Parathyroid adenoma (tissue), 2 donors: ENCODE measurements at regions not wholly inside any gene's neighbourhood (a gene's known extent, or its start where the extent isn't known, plus 50 kb on each side); places are given as distances from the start of the nearest gene placed in this dataset.

Source experiments
- H2AFZ ChIP-seq: fragments of 300-600 bp; sonication (generic); one replicate; pipeline ENCODE4 v1.7.0; 2017; ENCODE audit warnings: antibody characterized with exemption, mild to moderate bottlenecking
- H3K27ac ChIP-seq: fragments of 300-600 bp; sonication (generic); one replicate; pipeline ENCODE4 v1.7.0; 2017
- H3K27me3 ChIP-seq: fragments of 300-600 bp; sonication (generic); one replicate; pipeline ENCODE4 v1.7.0; 2017; ENCODE audit warnings: low read length; ENCODE audit not compliant: control insufficient read depth, insufficient read depth
- H3K36me3 ChIP-seq: fragments of 300-600 bp; sonication (generic); one replicate; pipeline ENCODE4 v1.7.0; 2017; ENCODE audit warnings: low read length; ENCODE audit not compliant: control insufficient read depth, insufficient read depth
- H3K4me1 ChIP-seq: fragments of 300-600 bp; sonication (generic); one replicate; pipeline ENCODE4 v1.7.0; 2017; ENCODE audit warnings: control low read depth
- H3K4me2 ChIP-seq: fragments of 300-600 bp; sonication (generic); one replicate; pipeline ENCODE4 v1.7.0; 2017; ENCODE audit warnings: low read length
- H3K4me3 ChIP-seq: fragments of 300-600 bp; sonication (generic); one replicate; pipeline ENCODE4 v1.7.0; 2017; ENCODE audit warnings: low read depth, low read length
- H3K79me2 ChIP-seq: fragments of 300-600 bp; sonication (generic); one replicate; pipeline ENCODE4 v1.7.0; 2017; ENCODE audit warnings: control low read depth
- H3K9ac ChIP-seq: fragments of 300-600 bp; sonication (generic); one replicate; pipeline ENCODE4 v1.7.0; 2017; ENCODE audit warnings: mild to moderate bottlenecking
- H3K9me3 ChIP-seq: fragments of 300-600 bp; sonication (generic); one replicate; pipeline ENCODE4 v1.7.0; 2017; ENCODE audit warnings: low read length; ENCODE audit not compliant: control insufficient read depth
- CTCF ChIP-seq: fragments of 300-600 bp; sonication (generic); IDR thresholded peaks from one replicate; pipeline ENCODE4 v1.7.0; 2017; ENCODE audit warnings: antibody characterized with exemption, mild to moderate bottlenecking
- donor health status: primary hyperparathyroidism.

- TF ChIP-seq CTCF: no peak
- no peaks in the 10 kb centered on the region for H3K79me2 ChIP-seq
- H3K4me2 ChIP-seq: no peak overlapping the region
- H2AFZ ChIP-seq: no peak overlapping the region
- H3K27me3 ChIP-seq: no peaks in the 10 kb centered on the region
- H3K4me1 ChIP-seq: peaks cover 4% of the 10 kb centered on the region
- H3K9me3 ChIP-seq: no peaks in the 10 kb centered on the region
- H3K27ac ChIP-seq: no peak overlapping the region
- H3K9ac ChIP-seq: no peak overlapping the region
- no peaks in the 10 kb centered on the region for H3K36me3 ChIP-seq
- no peak overlapping the region for H3K4me3 ChIP-seq
Measured at GRCh38 chr2:172287605-172288315, 139.6 kb upstream of the ITGA6 start.

- Histone ChIP-seq H3K79me2 (no peaks in the 10 kb centered on the region), H3K4me3 (no peak overlapping the region), H3K27ac (no peak overlapping the region), H2AFZ (no peak overlapping the region), H3K27me3 (no peaks in the 10 kb centered on the region), H3K36me3 (no peaks in the 10 kb centered on the region), H3K9ac (no peak overlapping the region), H3K4me1 (peaks cover 4% of the 10 kb centered on the region), H3K4me2 (no peak overlapping the region), H3K9me3 (no peaks in the 10 kb centered on the region)
- no peak for TF ChIP-seq CTCF
Measured at GRCh38 chr2:172288603-172289002, 138.8 kb upstream of the ITGA6 start.

- H3K4me3 ChIP-seq: no peak overlapping the region
- H3K36me3 ChIP-seq: no peaks in the 10 kb centered on the region
- no peak overlapping the region for H3K4me2 ChIP-seq
- no peaks in the 10 kb centered on the region for H3K27me3 ChIP-seq
- no peaks in the 10 kb centered on the region for H3K79me2 ChIP-seq
- H3K9ac ChIP-seq: no peak overlapping the region
- H3K27ac ChIP-seq: no peak overlapping the region
- H3K4me1 ChIP-seq: peaks cover 10% of the 10 kb centered on the region
- peak overlapping the region; percentile 29 for H2AFZ ChIP-seq
- H3K9me3 ChIP-seq: no peaks in the 10 kb centered on the region
- no peak for TF ChIP-seq CTCF
Measured at GRCh38 chr2:172293952-172294351, 133.4 kb upstream of the ITGA6 start.

GRCh38 chr2:172294983-172295382, 132.4 kb upstream of the ITGA6 start:
- Histone ChIP-seq H3K4me2 (no peak overlapping the region), H3K4me3 (no peak overlapping the region), H3K4me1 (peaks cover 10% of the 10 kb centered on the region), H3K9ac (no peak overlapping the region), H3K27ac (no peak overlapping the region), H3K27me3 (no peaks in the 10 kb centered on the region), H3K9me3 (no peaks in the 10 kb centered on the region), H3K36me3 (no peaks in the 10 kb centered on the region), H3K79me2 (no peaks in the 10 kb centered on the region), H2AFZ (no peak overlapping the region)
- no peak for TF ChIP-seq CTCF

GRCh38 chr2:172295677-172296076, 131.7 kb upstream of the ITGA6 start:
- Histone ChIP-seq H3K4me3 (no peak overlapping the region), H3K27me3 (no peaks in the 10 kb centered on the region), H3K4me2 (no peak overlapping the region), H3K36me3 (no peaks in the 10 kb centered on the region), H3K4me1 (peaks cover 10% of the 10 kb centered on the region), H2AFZ (no peak overlapping the region), H3K9ac (no peak overlapping the region), H3K79me2 (no peaks in the 10 kb centered on the region), H3K27ac (no peak overlapping the region), H3K9me3 (no peaks in the 10 kb centered on the region)
- TF ChIP-seq CTCF: no peak
